SKM-1 treated with dmso at 0.1 percent for 144 hours (cell line): ENCODE measurements at regions not wholly inside any gene's neighbourhood (a gene's known extent, or its start where the extent isn't known, plus 50 kb on each side); places are given as distances from the start of the nearest gene placed in this dataset.

Experiments
- DNase-seq: peaks from one replicate; lab custom pipeline; 2025; ENCODE audit not compliant: unreplicated experiment; lab: John Stamatoyannopoulos, UW

- DNase-seq = no peak
These were observed 142.0 kb upstream of the UBE2E1 start for GRCh38 chr3:23663661-23664186.

- no peak for DNase-seq
These were observed 141.3 kb upstream of the UBE2E1 start for GRCh38 chr3:23664459-23664858.

DNA sequence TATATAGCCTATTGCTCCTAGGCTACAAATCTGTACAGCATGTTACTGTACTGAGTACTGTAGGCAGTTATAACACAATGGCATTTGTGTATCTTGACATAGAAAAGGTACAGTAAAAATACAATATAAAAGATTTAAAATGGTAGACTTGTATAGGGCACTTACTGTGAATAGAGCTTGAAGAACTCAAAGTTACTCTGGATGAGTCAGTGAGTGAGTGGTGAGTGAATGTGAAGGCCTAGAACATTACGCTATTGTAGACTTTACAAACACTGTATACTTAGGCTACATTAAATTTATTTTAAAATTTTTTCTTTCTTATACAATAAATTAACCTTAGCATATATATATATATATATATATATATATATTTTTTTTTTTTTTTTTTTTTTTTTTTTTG, 140.0 kb upstream of the UBE2E1 start:
- no peak for DNase-seq

DNA sequence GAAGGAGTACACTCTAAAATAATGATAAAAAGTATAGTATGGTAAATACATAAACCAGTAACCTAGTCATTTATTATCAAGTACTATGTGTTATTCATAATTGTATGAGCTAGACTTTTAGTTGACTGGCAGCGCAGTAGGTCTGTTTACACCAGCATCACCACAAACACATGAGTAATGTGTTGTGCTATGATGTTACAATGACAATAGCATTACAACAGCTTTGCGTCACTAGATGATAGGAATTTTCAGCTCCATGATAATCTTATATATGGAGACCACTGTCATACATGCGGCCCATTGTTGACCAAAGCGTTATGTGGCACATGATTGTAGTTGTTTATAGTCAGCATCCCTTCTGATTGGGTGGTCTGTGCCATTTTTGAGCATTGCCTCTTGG, 138.9 kb upstream of the UBE2E1 start:
- DNase-seq = no peak

DNA sequence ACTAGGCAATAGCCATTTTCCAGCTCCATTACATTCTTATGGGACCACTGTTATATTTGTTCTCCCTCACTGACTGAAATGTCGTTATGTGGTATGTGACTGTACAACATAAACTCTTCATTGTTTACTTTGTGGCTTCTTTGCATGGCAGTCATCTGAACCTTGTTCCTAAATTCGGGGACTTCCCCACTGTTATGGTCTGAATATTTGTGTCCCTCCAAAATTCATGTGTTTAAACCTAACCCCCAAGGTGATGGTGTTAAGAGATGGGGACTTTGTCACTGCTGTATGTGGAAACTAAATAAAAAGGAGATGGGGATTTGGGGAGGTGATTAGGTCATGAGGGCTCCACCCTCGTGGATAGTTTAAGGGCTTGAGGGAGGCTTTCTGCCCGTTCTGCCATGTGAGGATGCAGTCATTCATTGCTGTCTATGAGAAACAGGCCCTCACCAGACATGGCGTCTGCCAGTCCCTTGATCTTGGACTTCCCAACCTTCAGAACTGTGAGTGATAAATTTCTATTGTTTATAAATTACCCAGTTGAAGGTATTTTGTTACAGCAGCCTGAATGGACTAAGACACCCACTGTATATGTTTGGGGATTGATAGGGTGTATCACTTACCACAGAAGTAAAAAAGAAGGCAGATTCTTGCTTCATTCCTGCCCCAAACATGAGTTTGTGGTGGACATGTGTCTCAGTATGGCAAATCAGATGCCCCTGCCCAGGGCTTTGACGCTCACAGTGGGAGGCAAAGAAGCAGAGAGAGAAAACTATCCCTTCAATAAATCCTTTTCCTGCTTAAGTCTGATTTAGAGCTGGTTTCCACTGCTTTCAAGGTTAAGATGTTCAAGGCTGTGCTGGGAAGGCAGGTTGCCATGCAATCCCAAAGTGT, 138.0 kb upstream of the UBE2E1 start:
- no peak for DNase-seq

- DNase-seq = no peak
These were observed 137.3 kb upstream of the UBE2E1 start for GRCh38 chr3:23668430-23668904.

DNA sequence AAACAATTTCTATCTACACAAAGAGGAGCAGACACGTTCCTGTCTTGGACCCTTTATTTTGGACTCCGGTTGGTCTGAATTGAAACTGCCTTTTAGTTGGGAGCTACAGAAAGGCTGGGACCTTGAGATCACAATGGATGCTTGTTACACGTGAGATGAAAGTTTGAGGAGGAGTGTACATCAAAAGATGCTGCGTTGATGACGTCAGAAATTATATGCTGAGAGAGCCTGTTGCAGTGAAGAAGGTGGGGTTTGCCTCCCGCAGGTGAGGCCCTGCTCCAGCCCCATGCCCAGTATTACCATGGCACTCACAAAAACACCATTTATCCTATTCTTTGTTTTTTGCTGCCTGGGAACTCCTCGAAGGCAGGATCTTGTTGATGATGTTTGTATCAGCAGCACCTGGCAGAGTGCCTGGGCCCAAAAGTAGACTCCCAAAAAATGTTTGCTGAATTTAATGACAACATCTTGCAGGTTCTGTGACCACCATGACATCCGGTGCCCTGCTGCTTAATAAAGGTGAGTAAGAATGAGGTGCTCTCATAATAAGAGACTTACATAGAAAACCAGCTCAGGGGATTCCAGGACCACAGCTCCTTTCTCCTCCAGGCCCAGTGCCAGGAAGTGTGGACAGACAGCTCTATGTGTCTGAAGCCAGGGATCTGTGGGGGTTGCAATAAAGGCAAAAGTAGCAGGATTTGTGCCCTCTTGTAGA, 136.1 kb upstream of the UBE2E1 start:
- no peak for DNase-seq

DNA sequence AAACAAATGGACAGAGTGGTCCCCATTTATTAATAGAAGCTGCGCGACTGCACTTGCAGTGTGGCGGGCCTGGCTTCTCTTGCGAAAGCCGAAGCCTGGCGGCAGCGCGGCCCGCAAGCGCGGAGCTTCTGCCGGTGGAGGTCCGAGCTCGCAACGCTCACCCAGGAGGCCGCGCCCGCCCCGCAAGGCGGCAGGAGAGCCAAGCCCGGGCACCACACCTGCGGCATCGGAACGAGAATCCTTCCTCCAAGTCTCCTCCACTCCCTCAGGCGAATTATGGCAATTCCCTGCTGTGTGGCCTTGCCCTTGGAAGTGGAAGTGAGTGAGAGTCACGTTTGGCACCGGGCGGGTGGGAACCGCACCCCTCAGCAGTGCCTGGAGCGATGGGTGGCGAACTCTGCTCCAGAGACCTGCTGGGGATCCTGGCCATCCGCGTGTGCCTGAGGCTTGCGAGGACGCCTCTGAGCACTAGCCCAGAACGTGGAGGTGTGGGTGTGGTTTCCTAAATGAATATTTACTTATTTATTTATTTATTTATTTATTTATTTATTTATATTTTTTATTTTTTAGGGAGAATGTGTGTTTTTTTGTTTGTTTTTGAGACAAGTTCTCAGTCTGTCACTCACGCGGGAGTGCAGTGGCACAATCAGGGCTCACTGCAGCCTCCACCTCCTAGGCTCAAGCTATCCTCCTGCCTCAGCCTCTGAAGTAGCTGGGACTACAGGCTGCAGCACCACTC, 133.7 kb upstream of the UBE2E1 start:
- DNase-seq = no peak

- DNase-seq = no peak
These were observed 133.1 kb upstream of the UBE2E1 start for GRCh38 chr3:23672628-23673027.

DNA sequence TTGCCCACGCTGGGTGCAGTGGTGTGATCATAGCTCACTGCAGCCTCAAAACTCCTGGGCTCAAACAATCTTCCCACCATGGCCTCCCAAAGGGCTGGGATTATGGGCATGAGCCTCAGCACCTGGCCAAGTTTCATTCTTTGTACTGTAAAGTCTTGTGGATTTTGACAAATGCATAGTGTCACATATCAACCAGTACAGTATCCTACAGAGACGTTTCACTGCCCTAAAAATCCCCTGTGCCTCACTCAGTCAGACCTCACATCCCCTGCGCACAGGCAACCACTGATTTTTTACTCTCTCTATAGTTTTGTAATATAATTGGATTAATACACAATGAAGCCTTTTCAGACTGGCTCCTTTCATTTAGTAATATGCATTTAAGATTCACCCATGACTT, 130.7 kb upstream of the UBE2E1 start:
- DNase-seq = no peak

DNA sequence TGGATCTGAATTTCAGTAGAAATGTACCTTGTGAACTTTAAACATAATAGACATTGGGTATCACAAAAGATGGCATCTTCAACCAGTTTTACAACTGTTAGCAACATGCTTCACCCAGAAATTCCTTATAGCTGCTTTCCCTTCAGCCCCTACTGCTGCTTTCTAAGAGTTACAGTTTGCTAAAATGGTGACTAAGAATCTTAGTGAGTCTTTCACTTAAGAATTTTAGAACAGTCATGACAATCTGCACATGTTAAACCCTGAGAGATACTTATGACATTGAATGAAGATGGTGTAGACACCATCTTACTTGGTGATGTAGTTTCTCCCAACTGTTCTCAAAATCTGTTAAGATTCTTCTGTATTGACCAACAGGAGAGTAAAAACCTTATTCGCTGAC, 129.7 kb upstream of the UBE2E1 start:
- DNase-seq = no peak

DNA sequence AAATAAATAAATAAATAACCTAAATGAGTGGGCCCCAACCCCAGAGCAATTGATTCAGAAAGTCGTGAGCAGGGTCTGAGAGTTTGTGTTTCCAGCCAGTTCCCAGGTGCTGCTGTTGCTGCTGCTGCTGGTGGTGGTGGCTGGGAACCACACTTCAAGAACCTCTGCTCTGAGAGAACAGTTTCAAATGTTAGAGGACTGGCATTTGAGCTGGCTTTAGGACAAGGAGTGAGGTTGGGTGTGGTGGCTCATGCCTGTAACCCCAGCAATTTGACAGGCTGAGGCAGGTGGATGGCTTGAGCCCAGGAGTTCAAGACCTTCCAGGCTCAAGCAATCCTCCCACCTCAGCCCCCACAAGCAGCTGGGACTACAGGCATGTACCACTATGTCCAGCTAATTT, 123.1 kb upstream of the UBE2E1 start:
- DNase-seq = no peak

DNA sequence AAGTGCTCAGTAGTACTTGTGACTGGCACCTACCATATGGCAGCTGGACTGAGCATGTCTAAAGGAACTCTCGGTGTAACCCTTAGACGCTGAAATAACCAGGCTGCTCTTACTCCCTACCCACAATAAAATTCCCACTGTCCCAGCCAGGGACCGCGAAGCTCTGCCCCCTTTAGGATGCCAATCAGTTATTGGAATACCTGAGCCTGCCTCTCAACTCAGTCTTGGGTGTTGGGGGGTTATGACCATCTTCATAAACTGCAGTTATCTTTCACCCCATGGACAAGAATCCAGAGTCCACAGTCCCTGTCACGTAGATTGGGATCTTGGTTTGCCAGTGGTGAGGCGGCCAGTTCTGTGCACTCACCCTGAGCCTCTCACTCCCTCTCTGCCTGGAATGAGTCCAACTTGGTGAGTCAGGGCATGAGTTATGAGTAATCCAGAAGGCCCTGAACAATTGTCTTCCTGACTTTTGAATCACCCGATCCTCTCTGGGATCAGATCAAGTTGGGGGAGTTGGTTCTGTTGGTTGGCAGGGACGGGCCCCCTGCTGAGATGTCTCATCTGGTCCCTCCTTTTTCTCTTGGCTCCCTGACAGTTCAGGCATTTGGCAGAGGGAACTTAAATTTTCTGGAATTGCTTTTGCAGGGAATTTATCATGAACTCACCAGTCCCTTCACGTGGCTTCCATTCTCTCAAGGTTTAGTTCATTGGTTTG, 120.1 kb upstream of the UBE2E1 start:
- DNase-seq = no peak

- DNase-seq = no peak
These were observed 119.2 kb upstream of the UBE2E1 start for GRCh38 chr3:23686519-23686918.

GRCh38 chr3:23691357-23691895, 114.3 kb upstream of the UBE2E1 start:
- no peak for DNase-seq

DNA sequence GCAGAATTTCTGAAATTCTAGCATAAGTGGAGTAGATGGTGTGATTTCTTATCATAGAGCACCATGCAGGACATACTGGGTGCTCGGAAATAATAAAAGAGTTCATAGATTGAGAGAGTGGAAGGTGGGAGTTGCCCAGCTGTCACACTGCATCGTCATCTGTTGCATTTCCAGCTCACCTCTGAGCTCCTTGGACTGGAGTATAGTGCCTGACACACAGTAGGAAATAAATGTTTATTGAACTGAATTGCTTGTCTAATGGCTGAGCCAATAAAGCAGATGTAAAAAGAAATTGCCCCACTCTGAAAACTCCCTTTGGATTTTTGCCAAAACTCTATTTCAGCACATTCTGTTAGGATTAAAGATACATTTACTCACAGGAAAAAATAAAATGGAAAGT, 108.9 kb upstream of the UBE2E1 start:
- DNase-seq = no peak

DNA sequence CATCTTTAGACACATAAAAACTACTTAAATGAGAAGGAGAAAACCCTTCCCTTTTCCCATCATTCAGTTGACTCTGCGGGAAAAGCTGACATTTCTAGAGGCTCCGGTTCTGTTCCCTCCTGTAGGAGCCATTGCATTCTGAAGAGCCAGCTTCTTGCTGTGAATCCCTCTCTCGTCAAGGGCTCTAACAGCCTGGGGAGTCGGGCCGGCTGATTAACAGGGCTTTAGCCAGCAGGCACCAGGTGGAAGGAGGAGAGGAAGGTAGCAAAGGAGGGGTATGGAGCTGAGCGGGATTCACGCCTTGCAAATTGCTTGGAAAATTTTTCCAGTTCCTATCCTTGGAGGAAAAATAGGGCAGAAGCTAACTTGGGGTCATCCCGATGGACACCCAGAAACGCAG, 108.3 kb upstream of the UBE2E1 start:
- DNase-seq = no peak

DNA sequence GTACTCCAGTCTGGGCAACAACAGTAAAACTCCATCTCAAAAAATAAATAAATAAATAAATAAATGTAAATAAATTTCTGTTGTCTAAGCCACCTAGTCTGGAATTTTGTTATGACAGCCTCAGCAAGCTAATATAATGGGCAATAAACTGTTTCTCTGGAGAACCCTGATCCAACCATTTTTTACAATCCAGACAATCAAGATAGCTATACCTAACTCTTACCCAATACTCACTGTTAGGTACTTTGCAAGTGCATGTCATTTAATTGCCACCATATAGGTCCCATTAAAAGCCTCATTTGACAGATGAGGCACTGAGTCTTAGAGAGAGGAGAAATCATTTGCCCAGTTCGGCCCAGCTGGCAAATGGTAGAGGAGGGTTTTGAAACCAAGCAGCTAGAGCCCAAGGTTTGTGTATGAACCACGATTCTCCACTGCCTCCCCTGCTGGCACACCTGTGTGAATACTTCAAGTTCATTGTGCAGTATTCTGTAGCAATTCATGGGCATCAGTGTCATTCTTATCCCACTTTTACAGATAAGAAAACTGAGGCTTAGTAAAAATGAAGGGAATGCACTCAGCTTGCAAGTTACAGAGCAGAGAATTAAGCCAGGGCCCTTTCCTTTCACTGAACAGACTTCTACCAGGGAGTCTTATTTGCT, 107.0 kb upstream of the UBE2E1 start:
- DNase-seq = no peak

DNA sequence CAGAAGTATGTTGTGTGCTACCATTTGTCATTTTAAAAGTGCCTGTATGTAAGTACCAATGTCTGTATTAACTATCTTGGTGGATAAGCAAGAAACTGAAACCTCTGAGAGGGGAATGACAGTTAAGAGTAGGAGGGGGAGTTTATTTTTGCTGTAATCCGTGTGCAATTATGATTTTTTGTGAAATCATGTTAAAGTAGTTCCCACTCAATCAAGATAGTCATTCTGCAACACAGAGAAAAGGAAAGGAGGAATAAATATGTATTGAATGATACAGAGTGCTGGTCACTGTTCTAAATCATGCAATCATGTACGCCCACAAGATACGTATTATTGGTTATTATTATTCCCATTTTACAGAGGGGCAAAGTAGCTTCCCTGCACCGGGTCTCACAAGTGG, 105.1 kb upstream of the UBE2E1 start:
- no peak for DNase-seq
